GM12878 (cell line): ENCODE measurements at regions not wholly inside any gene's neighbourhood (a gene's known extent, or its start where the extent isn't known, plus 50 kb on each side); places are given as distances from the start of the nearest gene placed in this dataset.

Source experiments
- ATAC-seq: fragments of 200-7000 bp; cut with Tn5 transposase; 3 replicates; pipeline ENCODE4 v1.9.1; 2020; ENCODE audit warnings: mild to moderate bottlenecking, moderate library complexity
- BruUV-seq: library from RNA; stranded (reverse); fragments of 400-500 nt; replicated peaks from 2 replicates; lab custom pipeline; 2021; lab: Mats Ljungman, UMichigan
- CTCF ChIA-PET: fragments of 300-600 bp; sonication (Branson Sonifier 250); formaldehyde crosslinking; extraction: SDS; loops from one replicate; lab custom pipeline; 2021; ENCODE audit warnings: inconsistent platforms; lab: Yijun Ruan, JAX
- POLR2A ChIA-PET: fragments of 350-600 bp; formaldehyde crosslinking; extraction: SDS; loops from one replicate; lab custom pipeline; 2021; ENCODE audit warnings: inconsistent platforms; lab: Charles Lee
- RAD21 ChIA-PET: fragments of 300-600 bp; sonication (Branson Sonifier 250); formaldehyde crosslinking; loops from one replicate; lab custom pipeline; 2023; ENCODE audit warnings: antibody characterized with exemption; ENCODE audit not compliant: unreplicated experiment; lab: Charles Lee
- SMC1A ChIA-PET: fragments of 300-600 bp; sonication (Branson Sonifier 250); formaldehyde crosslinking; loops from one replicate; lab custom pipeline; 2023; ENCODE audit not compliant: unreplicated experiment, uncharacterized antibody; lab: Charles Lee
- DNase-seq: peaks from one replicate; pipeline ENCODE4 v3.0.0-alpha.2; 2011; ENCODE audit warnings: low read depth, low spot score
- FAIRE-seq: peaks from 3 replicates; lab custom pipeline; 2011; peaks lifted over from hg19 to GRCh38; lab: Jason Lieb, UNC
- H2AFZ ChIP-seq: 2 replicates; pipeline ENCODE4 v1.6.0; 2011; ENCODE audit warnings: low read depth, low read length, control low read depth; ENCODE audit not compliant: control insufficient read depth
- H3K27ac ChIP-seq: 2 replicates; pipeline ENCODE4 v1.5.1; 2011; ENCODE audit warnings: control low read depth; ENCODE audit not compliant: control insufficient read depth, insufficient read depth
- H3K27me3 ChIP-seq, 2 experiments: replicated peaks in 1 of 2; 2 replicates each; pipeline versions ENCODE4 v1.6.0 to v1.6.1; 2011; ENCODE audit warnings: low read length in 1 of 2; ENCODE audit not compliant: control insufficient read depth in 2 of 2, insufficient read depth in 2 of 2
- H3K36me3 ChIP-seq, 2 experiments: 2 replicates each; pipeline ENCODE4 v1.5.1; 2011; ENCODE audit warnings: low read length in 1 of 2; ENCODE audit not compliant: control insufficient read depth in 2 of 2, insufficient read depth in 2 of 2
- H3K4me1 ChIP-seq: 2 replicates; pipeline ENCODE4 v1.6.1; 2011; ENCODE audit warnings: mild to moderate bottlenecking, low read length, moderate library complexity, mixed read lengths; ENCODE audit not compliant: control insufficient read depth, insufficient read depth
- H3K4me2 ChIP-seq: 2 replicates; pipeline ENCODE4 v1.6.0; 2011; ENCODE audit warnings: control low read depth; ENCODE audit not compliant: control insufficient read depth, insufficient read depth
- H3K4me3 ChIP-seq: fragments of 200-600 bp; sonication (generic); 2 replicates; pipeline ENCODE4 v1.5.1; 2016
- H3K79me2 ChIP-seq: 2 replicates; pipeline ENCODE4 v1.6.0; 2011; ENCODE audit warnings: low read length; ENCODE audit not compliant: control insufficient read depth, insufficient read depth
- H3K9ac ChIP-seq: 2 replicates; pipeline ENCODE4 v1.8.0; 2011; ENCODE audit warnings: low read length, control low read depth, mixed read lengths; ENCODE audit not compliant: control insufficient read depth, insufficient read depth
- H3K9me3 ChIP-seq: replicated peaks from 3 replicates; pipeline ENCODE4 v1.5.1; 2011; ENCODE audit warnings: mild to moderate bottlenecking, low read length; ENCODE audit not compliant: control insufficient read depth, insufficient read depth
- H4K20me1 ChIP-seq: 2 replicates; pipeline ENCODE4 v1.6.0; 2011; ENCODE audit not compliant: control insufficient read depth, insufficient read depth
- CHD4 ChIP-seq: fragments of 200-600 bp; sonication (generic); IDR thresholded peaks from 2 replicates; pipeline ENCODE4 v1.6.1; 2016; ENCODE audit warnings: mild to moderate bottlenecking
- ETV6 ChIP-seq, 2 experiments: fragments of 450-650 bp in 1 of 2; IDR thresholded peaks in 1 of 2; conservative IDR thresholded peaks in 1 of 2; 2 replicates each; pipeline ENCODE4 v1.6.1; 2014; ENCODE audit warnings: antibody characterized with exemption in 1 of 2, borderline replicate concordance in 1 of 2, low read depth in 1 of 2, mild to moderate bottlenecking in 1 of 2, moderate library complexity in 1 of 2
- HDAC2 ChIP-seq: fragments of 200-600 bp; sonication (generic); IDR thresholded peaks from 2 replicates; pipeline ENCODE4 v1.6.1; 2017
- MEF2A ChIP-seq: IDR thresholded peaks from 2 replicates; pipeline ENCODE4 v1.6.1; 2011; ENCODE audit warnings: low read depth, mild to moderate bottlenecking, low read length, moderate library complexity; ENCODE audit not compliant: insufficient read depth
- RB1 ChIP-seq: fragments of 450-650 bp; formaldehyde crosslinking; IDR thresholded peaks from 2 replicates; pipeline ENCODE4 v1.6.1; 2017; ENCODE audit warnings: mild to moderate bottlenecking, borderline replicate concordance
- SREBF2 ChIP-seq: IDR thresholded peaks from 2 replicates; pipeline ENCODE4 v1.6.1; 2012; ENCODE audit warnings: mild to moderate bottlenecking, low read length
- SUZ12 ChIP-seq: fragments of 200-600 bp; sonication (generic); IDR thresholded peaks from one replicate; pipeline ENCODE4 v1.6.1; 2018; ENCODE audit warnings: antibody characterized with exemption, mild to moderate bottlenecking; ENCODE audit not compliant: unreplicated experiment
- ZZZ3 ChIP-seq: IDR thresholded peaks from 2 replicates; pipeline ENCODE4 v1.6.1; 2011; ENCODE audit warnings: low read depth; ENCODE audit not compliant: control insufficient read depth, insufficient read length
- WGBS: methylation state at CpG from one replicate; pipeline ENCODE4 v1.1.6; 2016; ENCODE audit warnings: low lambda C conversion rate; ENCODE audit not compliant: insufficient replicate concordance, insufficient coverage; ENCODE audit errors: missing lambda C conversion rate; 5-methylcytosine and 5-hydroxymethylcytosine counted together
- in situ Hi-C: fragments of 300-500 bp; cut with MboI; formaldehyde crosslinking; loops from 9 replicates; pipeline ENCODE4 v1.14.3; 2018; ENCODE audit warnings: mixed read lengths
- intact Hi-C: fragments of 100-400 bp; cut with micrococcal nuclease; formaldehyde crosslinking; loops from one replicate; pipeline ENCODE4 v1.14.2; 2022; ENCODE audit not compliant: unreplicated experiment
- TF ChIP-seq, protein P1 (sequence below): fragments of 450-650 bp; IDR thresholded peaks from 2 replicates; pipeline ENCODE4 v1.6.1; 2018; ENCODE audit warnings: borderline replicate concordance, mild to moderate bottlenecking; ENCODE audit not compliant: partially characterized antibody
- TF ChIP-seq, protein P2 (sequence below): fragments of 450-650 bp; IDR thresholded peaks from 2 replicates; pipeline ENCODE4 v1.6.1; 2014; ENCODE audit warnings: mild to moderate bottlenecking

- FAIRE-seq, result no peak
- POLR2A ChIA-PET, result no interaction called here
- in situ Hi-C loops, result loop anchor here (5.0 kb wide), 2 partner anchors 147 to 287 kb away; partner anchors contain the start of gene TMEM269
Observed at GRCh38 chr1:43069461-43070050, 102.5 kb downstream of the EBNA1BP2 start.

More at GRCh38 chr1:43069461-43070050, 102.5 kb downstream of the EBNA1BP2 start:
- ATAC-seq (no peak), DNase-seq (no peak)
- no peak overlapping the region for H3K9ac ChIP-seq
- no peak overlapping the region for H2AFZ ChIP-seq
- no TSS peak for BruUV-seq
- no peak overlapping the region for H3K27ac ChIP-seq
- WGBS, result 85% methylated on average over 12 of the region's 12 CpGs
- H3K4me2 ChIP-seq, result no peak overlapping the region
- intact Hi-C loops, result loop anchor here (5.0 kb wide), 2 partner anchors 343 to 487 kb away; no protein-coding TSS in a partner anchor
- H3K9me3 ChIP-seq, result no peaks in the 10 kb centered on the region
- H3K36me3 ChIP-seq, result no peaks in the 10 kb centered on the region
- peaks cover 0 to 3% of the 10 kb centered on the region in 2 experiments; a peak in 1 of 4 replicates for H3K27me3 ChIP-seq
- no peaks in the 10 kb centered on the region for H3K79me2 ChIP-seq
- ChIA-PET RAD21 (interaction anchor here (1.0 kb wide), 1 partner anchor 146 kb away, joined by 3 read pairs; no protein-coding TSS in a partner anchor), SMC1A (interaction anchor here (9.1 kb wide), 1 partner anchor 150 kb away, joined by 602 read pairs; no protein-coding TSS in a partner anchor)
- H4K20me1 ChIP-seq, result no peaks in the 10 kb centered on the region
- peaks cover 9% of the 10 kb centered on the region; the same call in 1 of the 2 replicates for H3K4me1 ChIP-seq
- TF ChIP-seq, protein P1, sequence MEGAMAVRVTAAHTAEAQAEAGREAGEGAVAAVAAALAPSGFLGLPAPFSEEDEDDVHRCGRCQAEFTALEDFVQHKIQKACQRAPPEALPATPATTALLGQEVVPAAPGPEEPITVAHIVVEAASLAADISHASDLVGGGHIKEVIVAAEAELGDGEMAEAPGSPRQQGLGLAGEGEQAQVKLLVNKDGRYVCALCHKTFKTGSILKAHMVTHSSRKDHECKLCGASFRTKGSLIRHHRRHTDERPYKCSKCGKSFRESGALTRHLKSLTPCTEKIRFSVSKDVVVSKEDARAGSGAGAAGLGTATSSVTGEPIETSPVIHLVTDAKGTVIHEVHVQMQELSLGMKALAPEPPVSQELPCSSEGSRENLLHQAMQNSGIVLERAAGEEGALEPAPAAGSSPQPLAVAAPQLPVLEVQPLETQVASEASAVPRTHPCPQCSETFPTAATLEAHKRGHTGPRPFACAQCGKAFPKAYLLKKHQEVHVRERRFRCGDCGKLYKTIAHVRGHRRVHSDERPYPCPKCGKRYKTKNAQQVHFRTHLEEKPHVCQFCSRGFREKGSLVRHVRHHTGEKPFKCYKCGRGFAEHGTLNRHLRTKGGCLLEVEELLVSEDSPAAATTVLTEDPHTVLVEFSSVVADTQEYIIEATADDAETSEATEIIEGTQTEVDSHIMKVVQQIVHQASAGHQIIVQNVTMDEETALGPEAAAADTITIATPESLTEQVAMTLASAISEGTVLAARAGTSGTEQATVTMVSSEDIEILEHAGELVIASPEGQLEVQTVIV, result no peak
- no peak for TF ChIP-seq MEF2A
- TF ChIP-seq HDAC2, result no peak
- TF ChIP-seq ZZZ3, result no peak
- TF ChIP-seq, protein P2, sequence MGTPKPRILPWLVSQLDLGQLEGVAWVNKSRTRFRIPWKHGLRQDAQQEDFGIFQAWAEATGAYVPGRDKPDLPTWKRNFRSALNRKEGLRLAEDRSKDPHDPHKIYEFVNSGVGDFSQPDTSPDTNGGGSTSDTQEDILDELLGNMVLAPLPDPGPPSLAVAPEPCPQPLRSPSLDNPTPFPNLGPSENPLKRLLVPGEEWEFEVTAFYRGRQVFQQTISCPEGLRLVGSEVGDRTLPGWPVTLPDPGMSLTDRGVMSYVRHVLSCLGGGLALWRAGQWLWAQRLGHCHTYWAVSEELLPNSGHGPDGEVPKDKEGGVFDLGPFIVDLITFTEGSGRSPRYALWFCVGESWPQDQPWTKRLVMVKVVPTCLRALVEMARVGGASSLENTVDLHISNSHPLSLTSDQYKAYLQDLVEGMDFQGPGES, result no peak
- no peak for TF ChIP-seq SUZ12
- no peak for TF ChIP-seq CHD4
- TF ChIP-seq ETV6 (conservative IDR thresholded peaks at IDR 0.05 in 1 of 2, IDR thresholded peaks at IDR 0.05 in 1 of 2; ENCODE audit: borderline replicate concordance in 1 of 2, low read depth in 1 of 2), result no peak
- no peak for TF ChIP-seq SREBF2
- no peak for TF ChIP-seq RB1
- TF ChIP-seq, all 136 proteins: peak for 0
- CTCF ChIA-PET, result interaction anchor here (0.6 to 9.1 kb wide), 3 partner anchors 145 to 171 kb away, joined by 3 to 383 read pairs (median 247); no protein-coding TSS in a partner anchor
- H3K4me3 ChIP-seq, result no peak overlapping the region
